Peyer's patch (tissue), 4 donors: ENCODE measurements at regions not wholly inside any gene's neighbourhood (a gene's known extent, or its start where the extent isn't known, plus 50 kb on each side); places are given as distances from the start of the nearest gene placed in this dataset.
A peak's percentile ranks its signal among the peaks of the same experiment; 100 is the strongest.

Experiments used
- DNase-seq, 3 donors: peaks; one replicate each; pipeline ENCODE4 v3.0.0-alpha.2; 2017 to 2019
- H3K27ac ChIP-seq, 4 donors: fragments of 200-600 bp; sonication (generic); one replicate each; pipeline ENCODE4 v1.5.1; 2016 to 2019
- H3K27me3 ChIP-seq, 2 donors: fragments of 200-600 bp; sonication (generic); one replicate each; pipeline ENCODE4 v1.5.1; 2019
- H3K36me3 ChIP-seq, 3 donors: fragments of 200-600 bp; sonication (generic); one replicate each; pipeline ENCODE4 v1.5.1; 2016 to 2019
- H3K4me1 ChIP-seq, 4 donors: fragments of 200-600 bp; sonication (generic); one replicate each; pipeline ENCODE4 v1.5.1; 2016 to 2019
- H3K4me3 ChIP-seq, 4 donors: fragments of 200-600 bp; sonication (generic); 1 replicate in 3 of 4; 2 replicates in 1 of 4; pipeline ENCODE4 v1.5.1; 2016 to 2019; ENCODE audit warnings: mild to moderate bottlenecking in 1 of 4
- H3K9me3 ChIP-seq, 4 donors: fragments of 200-600 bp; sonication (generic); one replicate each; pipeline ENCODE4 v1.5.1; 2016 to 2019; ENCODE audit warnings: mild to moderate bottlenecking in 1 of 4
- POLR2A ChIP-seq, 2 donors: fragments of 450-650 bp; IDR thresholded peaks; one replicate each; pipeline ENCODE4 v1.5.1; 2017; ENCODE audit warnings: antibody characterized with exemption in 2 of 2, mild to moderate bottlenecking in 2 of 2, moderate library complexity in 2 of 2
- TF ChIP-seq, protein P1 (sequence below), 6 experiments: fragments of 450-650 bp in 4 of 6; fragments of 200-600 bp in 2 of 6; sonication (generic) in 1 of 6; IDR thresholded peaks; one replicate each; pipeline ENCODE4 v1.5.1; 2017 to 2019; ENCODE audit warnings: antibody characterized with exemption in 6 of 6, mild to moderate bottlenecking in 3 of 6, moderate library complexity in 1 of 6

DNA sequence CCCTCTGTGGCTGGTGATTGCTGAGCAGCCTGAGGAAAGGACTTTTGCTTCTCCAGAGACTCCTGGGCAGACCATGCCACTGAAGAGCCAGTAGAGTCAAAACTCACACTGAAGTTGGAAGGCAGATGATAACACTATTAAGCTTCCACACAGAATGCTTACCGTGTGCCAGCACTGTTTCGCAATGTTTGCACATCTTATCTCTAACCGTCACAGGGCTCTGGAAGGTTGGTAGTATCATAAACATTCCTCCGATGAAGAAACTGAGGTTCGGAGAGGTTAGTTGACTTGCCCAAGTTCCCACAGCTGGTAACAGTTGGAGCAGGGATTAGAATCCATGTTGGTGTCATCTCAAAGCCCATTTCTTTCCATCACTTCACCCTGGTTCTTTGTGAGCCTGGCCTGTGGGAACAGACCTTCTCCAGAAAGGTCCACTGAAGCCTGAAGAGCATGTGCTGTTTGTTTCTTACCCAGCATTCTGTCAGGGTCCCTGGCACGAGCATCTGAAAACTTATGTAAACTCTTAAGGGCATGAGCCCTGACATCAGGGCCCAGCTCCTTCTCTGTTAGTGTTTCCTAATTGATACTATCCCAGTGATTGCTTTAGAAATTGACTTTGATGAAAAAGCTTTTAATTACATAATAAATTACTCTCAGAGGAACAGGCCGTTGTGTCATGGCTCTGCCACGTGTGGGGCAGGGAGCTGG lies 77.0 kb upstream of the PRR23C start:
- H3K27ac ChIP-seq = no peak overlapping the region
- peak in 1 of 3 donors; percentile 80 for DNase-seq
- H3K36me3 ChIP-seq = no peaks in the 10 kb centered on the region
- TF ChIP-seq, protein P1, sequence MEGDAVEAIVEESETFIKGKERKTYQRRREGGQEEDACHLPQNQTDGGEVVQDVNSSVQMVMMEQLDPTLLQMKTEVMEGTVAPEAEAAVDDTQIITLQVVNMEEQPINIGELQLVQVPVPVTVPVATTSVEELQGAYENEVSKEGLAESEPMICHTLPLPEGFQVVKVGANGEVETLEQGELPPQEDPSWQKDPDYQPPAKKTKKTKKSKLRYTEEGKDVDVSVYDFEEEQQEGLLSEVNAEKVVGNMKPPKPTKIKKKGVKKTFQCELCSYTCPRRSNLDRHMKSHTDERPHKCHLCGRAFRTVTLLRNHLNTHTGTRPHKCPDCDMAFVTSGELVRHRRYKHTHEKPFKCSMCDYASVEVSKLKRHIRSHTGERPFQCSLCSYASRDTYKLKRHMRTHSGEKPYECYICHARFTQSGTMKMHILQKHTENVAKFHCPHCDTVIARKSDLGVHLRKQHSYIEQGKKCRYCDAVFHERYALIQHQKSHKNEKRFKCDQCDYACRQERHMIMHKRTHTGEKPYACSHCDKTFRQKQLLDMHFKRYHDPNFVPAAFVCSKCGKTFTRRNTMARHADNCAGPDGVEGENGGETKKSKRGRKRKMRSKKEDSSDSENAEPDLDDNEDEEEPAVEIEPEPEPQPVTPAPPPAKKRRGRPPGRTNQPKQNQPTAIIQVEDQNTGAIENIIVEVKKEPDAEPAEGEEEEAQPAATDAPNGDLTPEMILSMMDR (IDR thresholded peaks at IDR 0.05) = no peak
- TF ChIP-seq POLR2A (IDR thresholded peaks at IDR 0.05) = no peak
- H3K9me3 ChIP-seq = no peaks in the 10 kb centered on the region
- no peak overlapping the region for H3K4me3 ChIP-seq
- peaks cover 0 to 14% (median 0%) of the 10 kb centered on the region in 4 donors for H3K4me1 ChIP-seq
- H3K27me3 ChIP-seq = no peaks in the 10 kb centered on the region

DNA sequence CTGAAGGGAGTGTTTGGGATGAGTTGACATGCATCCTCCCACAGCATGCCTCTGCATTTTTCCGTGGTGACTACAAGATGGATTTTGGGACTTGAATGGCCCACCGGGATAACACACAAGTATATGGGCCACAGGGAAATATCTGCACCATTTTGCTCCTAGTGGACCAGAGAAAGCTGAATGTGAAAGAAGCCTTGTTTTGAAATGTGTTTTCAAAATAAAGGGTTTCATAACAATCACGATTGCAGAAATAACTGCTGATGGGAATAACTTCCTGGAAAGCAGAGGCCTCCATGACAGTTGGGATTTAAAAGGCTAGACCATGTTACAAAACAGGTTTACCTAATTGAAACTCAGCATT lies 77.5 kb upstream of the PRR23C start:
- Histone ChIP-seq H3K4me3 (no peak overlapping the region), H3K4me1 (peaks cover 0 to 14% (median 0%) of the 10 kb centered on the region in 4 donors), H3K36me3 (no peaks in the 10 kb centered on the region), H3K27ac (no peak overlapping the region), H3K27me3 (no peaks in the 10 kb centered on the region), H3K9me3 (no peaks in the 10 kb centered on the region)
- TF ChIP-seq POLR2A (IDR thresholded peaks at IDR 0.05) = no peak
- TF ChIP-seq, protein P1 (IDR thresholded peaks at IDR 0.05) = no peak
- DNase-seq = no peak

DNA sequence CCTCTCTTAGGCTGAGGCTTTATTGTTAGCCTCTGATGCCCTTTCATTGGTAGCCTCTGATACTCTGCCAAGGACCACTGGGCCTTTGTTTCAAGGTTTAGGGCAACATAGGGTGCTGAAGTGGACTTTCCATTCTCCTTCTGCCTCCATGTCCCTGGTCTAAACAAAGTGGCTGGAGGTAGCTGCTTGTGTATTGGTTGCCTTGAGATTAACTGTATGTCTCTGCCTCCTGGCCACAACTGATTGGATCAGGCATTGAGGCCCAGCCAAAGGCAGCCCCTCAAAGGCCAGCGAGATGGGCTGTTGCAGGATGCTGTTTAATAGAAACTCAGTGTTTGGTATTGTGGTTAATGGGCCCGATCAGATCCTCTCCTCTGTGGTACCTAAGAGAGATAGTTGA lies 77.9 kb upstream of the PRR23C start:
- Histone ChIP-seq H3K9me3 (no peaks in the 10 kb centered on the region), H3K36me3 (no peaks in the 10 kb centered on the region), H3K4me1 (peaks cover 0 to 14% (median 0%) of the 10 kb centered on the region in 4 donors), H3K27ac (no peak overlapping the region), H3K4me3 (no peak overlapping the region), H3K27me3 (no peaks in the 10 kb centered on the region)
- no peak for DNase-seq
- TF ChIP-seq, protein P1 (IDR thresholded peaks at IDR 0.05) = no peak
- no peak for TF ChIP-seq POLR2A (IDR thresholded peaks at IDR 0.05)

DNA sequence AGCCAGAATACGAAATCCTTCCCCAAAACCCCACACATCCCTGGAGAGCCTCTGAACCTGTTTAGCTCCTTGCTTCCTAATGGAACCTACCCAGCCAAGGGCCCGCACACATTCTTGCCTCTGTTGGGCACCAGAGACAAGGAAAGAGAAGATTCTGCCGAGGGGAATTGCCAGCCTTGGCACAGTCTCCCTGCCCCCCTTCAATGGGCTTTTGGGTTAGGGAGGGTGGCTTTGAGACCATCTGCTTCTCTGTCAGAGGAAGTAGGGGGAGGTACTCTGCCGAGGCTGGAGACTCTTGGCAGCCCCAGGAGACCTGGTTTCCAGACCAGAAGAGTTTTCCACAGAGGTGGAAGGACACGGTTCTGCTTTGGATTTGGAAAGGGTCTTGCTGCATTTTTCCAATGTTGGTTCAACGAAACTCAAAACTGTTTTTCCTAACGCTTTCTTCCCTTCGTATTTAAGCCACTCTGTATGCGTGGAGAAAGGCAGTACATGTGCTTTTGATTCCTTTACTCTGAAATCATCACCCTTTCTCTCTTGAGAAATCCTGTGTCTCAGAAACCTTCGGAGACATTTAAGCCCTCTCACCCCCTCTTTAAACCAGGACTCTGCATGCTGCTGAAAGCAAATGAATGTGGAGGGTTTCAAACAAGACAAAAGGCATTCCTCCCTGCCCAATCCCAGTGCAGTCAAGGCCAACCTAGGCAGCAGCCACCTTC lies 78.8 kb upstream of the PRR23C start:
- no peak overlapping the region for H3K4me3 ChIP-seq
- H3K36me3 ChIP-seq = no peaks in the 10 kb centered on the region
- H3K27me3 ChIP-seq = no peaks in the 10 kb centered on the region
- DNase-seq = no peak
- no peaks in the 10 kb centered on the region for H3K9me3 ChIP-seq
- TF ChIP-seq, protein P1 (IDR thresholded peaks at IDR 0.05) = no peak
- no peak for TF ChIP-seq POLR2A (IDR thresholded peaks at IDR 0.05)
- H3K4me1 ChIP-seq = peaks cover 0 to 14% (median 0%) of the 10 kb centered on the region in 4 donors
- no peak overlapping the region for H3K27ac ChIP-seq

DNA sequence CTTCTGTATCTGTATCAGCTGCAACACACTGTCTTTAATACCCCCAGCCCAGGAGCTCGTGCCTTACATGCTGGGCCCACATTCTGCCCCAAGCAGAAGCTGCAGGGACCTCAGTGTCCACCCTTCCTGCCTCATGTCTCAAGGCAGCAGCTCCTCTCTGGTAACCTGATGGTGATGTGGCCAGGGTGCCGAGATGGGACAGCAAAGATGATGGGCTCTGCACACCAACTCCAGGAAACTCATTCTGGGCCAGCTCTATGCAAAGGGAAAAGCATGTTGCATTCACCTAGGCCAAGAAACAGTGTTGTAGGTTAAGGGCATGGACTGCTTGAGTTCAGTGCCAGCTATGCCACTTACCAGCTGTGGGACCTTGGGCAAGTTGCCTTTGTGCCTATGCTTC lies 79.5 kb upstream of the PRR23C start:
- no peaks in the 10 kb centered on the region for H3K27me3 ChIP-seq
- no peaks in the 10 kb centered on the region for H3K36me3 ChIP-seq
- DNase-seq = no peak
- H3K4me3 ChIP-seq = no peak overlapping the region
- no peaks in the 10 kb centered on the region for H3K9me3 ChIP-seq
- H3K27ac ChIP-seq = no peak overlapping the region
- H3K4me1 ChIP-seq = peaks cover 0 to 14% (median 0%) of the 10 kb centered on the region in 4 donors
- TF ChIP-seq POLR2A (IDR thresholded peaks at IDR 0.05) = no peak
- TF ChIP-seq, protein P1 (IDR thresholded peaks at IDR 0.05) = no peak
